Endothelial cell of umbilical vein (primary cell): ENCODE measurements at regions not wholly inside any gene's neighbourhood (a gene's known extent, or its start where the extent isn't known, plus 50 kb on each side); places are given as distances from the start of the nearest gene placed in this dataset.

Experiments
- BruUV-seq: library from RNA; stranded (reverse); fragments of 400-500 nt; replicated peaks from 2 replicates; lab custom pipeline; 2021; lab: Mats Ljungman, UMichigan
- CTCF ChIA-PET: fragments of 300-600, 350-600 bp; sonication (Branson Sonifier 250); formaldehyde crosslinking; loops from one replicate; lab custom pipeline; 2021; ENCODE audit warnings: antibody characterized with exemption, inconsistent platforms; lab: Charles Lee
- POLR2A ChIA-PET: fragments of 300-600, 350-600 bp; sonication (Branson Sonifier 250); formaldehyde crosslinking; loops from one replicate; lab custom pipeline; 2021; ENCODE audit warnings: antibody characterized with exemption, inconsistent platforms; lab: Charles Lee
- DNase-seq: peaks from one replicate; pipeline ENCODE4 v3.0.0-alpha.2; 2011; ENCODE audit warnings: low read depth, low spot score
- FAIRE-seq: peaks from 2 replicates; lab custom pipeline; 2011; peaks lifted over from hg19 to GRCh38; lab: Jason Lieb, UNC
- H2AFZ ChIP-seq: 2 replicates; pipeline ENCODE4 v1.6.0; 2012; ENCODE audit warnings: low read depth, low read length, control low read depth, inconsistent platforms
- H3K27ac ChIP-seq: 2 replicates; pipeline ENCODE4 v1.5.1; 2011; ENCODE audit warnings: low read depth, mild to moderate bottlenecking, control low read depth, low read length, moderate library complexity; ENCODE audit not compliant: insufficient read depth
- H3K27me3 ChIP-seq, 2 experiments: 2 replicates each; pipeline versions ENCODE4 v1.6.0 to v1.6.1; 2011; ENCODE audit warnings: low read length in 2 of 2, mixed read lengths in 1 of 2; ENCODE audit not compliant: control insufficient read depth in 2 of 2, insufficient read depth in 2 of 2
- H3K36me3 ChIP-seq, 2 experiments: 2 replicates in 1 of 2; 3 replicates in 1 of 2; pipeline ENCODE4 v1.5.1; 2011; ENCODE audit warnings: low read length in 2 of 2, mild to moderate bottlenecking in 1 of 2, moderate library complexity in 1 of 2; ENCODE audit not compliant: control insufficient read depth in 2 of 2, insufficient read depth in 2 of 2; ENCODE audit errors: extremely low read depth in 1 of 2
- H3K4me1 ChIP-seq: 3 replicates; pipeline ENCODE4 v1.5.1; 2011; ENCODE audit warnings: mild to moderate bottlenecking, low read length; ENCODE audit not compliant: control insufficient read depth, insufficient read depth; ENCODE audit errors: extremely low read depth
- H3K4me2 ChIP-seq: 2 replicates; pipeline ENCODE4 v1.6.1; 2011; ENCODE audit warnings: low read length, control low read depth, mixed read lengths; ENCODE audit not compliant: insufficient read depth
- H3K4me3 ChIP-seq, 3 experiments: fragments of 200-600 bp in 1 of 3; sonication (generic), shearing (Covaris generic) in 1 of 3; replicated peaks in 1 of 3; 2 replicates each; pipeline ENCODE4 v1.5.1; 2011 to 2016; ENCODE audit warnings: control low read depth in 3 of 3, low read length in 3 of 3, mild to moderate bottlenecking in 2 of 3, inconsistent platforms in 1 of 3, low read depth in 1 of 3, moderate library complexity in 1 of 3; ENCODE audit not compliant: insufficient read depth in 1 of 3
- H3K79me2 ChIP-seq: 2 replicates; pipeline ENCODE4 v1.6.0; 2012; ENCODE audit warnings: low read length, inconsistent platforms; ENCODE audit not compliant: control insufficient read depth, insufficient read depth
- H3K9ac ChIP-seq: replicated peaks from 2 replicates; pipeline ENCODE3; 2011; ENCODE audit warnings: low read length, control low read depth; ENCODE audit not compliant: insufficient read depth; ENCODE audit errors: extremely low read depth
- H3K9me1 ChIP-seq: replicated peaks from 3 replicates; pipeline ENCODE4 v1.6.0; 2011; ENCODE audit warnings: mild to moderate bottlenecking, low read length; ENCODE audit not compliant: control insufficient read depth, insufficient read depth; ENCODE audit errors: extremely low read depth
- H3K9me3 ChIP-seq: replicated peaks from 2 replicates; pipeline ENCODE4 v1.5.1; 2012; ENCODE audit warnings: low read length, inconsistent platforms; ENCODE audit not compliant: control insufficient read depth, insufficient read depth
- H4K20me1 ChIP-seq: replicated peaks from 2 replicates; pipeline ENCODE3; 2011; ENCODE audit warnings: mild to moderate bottlenecking, low read length; ENCODE audit not compliant: control insufficient read depth, insufficient read depth; ENCODE audit errors: extremely low read depth
- EZH2 ChIP-seq: IDR thresholded peaks from 2 replicates; pipeline ENCODE4 v1.6.1; 2012; ENCODE audit warnings: borderline replicate concordance, low read depth, mild to moderate bottlenecking, moderate library complexity, low read length, inconsistent platforms; ENCODE audit not compliant: severe bottlenecking
- FOS ChIP-seq: IDR thresholded peaks from 2 replicates; pipeline ENCODE4 v1.6.1; 2011; ENCODE audit warnings: mild to moderate bottlenecking, low read length, moderate library complexity, borderline replicate concordance; ENCODE audit not compliant: insufficient read depth
- GATA2 ChIP-seq: IDR thresholded peaks from 2 replicates; pipeline ENCODE4 v1.7.0; 2011; ENCODE audit warnings: low read depth, mild to moderate bottlenecking, moderate library complexity, mixed read lengths, low read length; ENCODE audit not compliant: insufficient read length, insufficient read depth
- JUN ChIP-seq: IDR thresholded peaks from 2 replicates; pipeline ENCODE4 v1.6.1; 2011; ENCODE audit warnings: borderline replicate concordance, low read depth; ENCODE audit not compliant: insufficient read length, insufficient read depth
- MYC ChIP-seq: IDR thresholded peaks from one replicate; pipeline ENCODE4 v1.6.1; 2011; ENCODE audit warnings: mild to moderate bottlenecking, low read depth, low read length
- POLR2A ChIP-seq: IDR thresholded peaks from 2 replicates; pipeline ENCODE4 v1.6.1; 2012; ENCODE audit warnings: low read depth, mild to moderate bottlenecking, control low read depth, low read length
- POLR2AphosphoS5 ChIP-seq: IDR thresholded peaks from 2 replicates; pipeline ENCODE4 v1.6.1; 2012; ENCODE audit warnings: low read depth, mild to moderate bottlenecking, control low read depth, low read length, moderate library complexity; ENCODE audit not compliant: insufficient read depth
- dilution Hi-C: fragments of 300-500 bp; cut with MboI; formaldehyde crosslinking; loops from one replicate; pipeline ENCODE4 v1.15.0; 2019; ENCODE audit warnings: low sequenced_read_pairs; ENCODE audit not compliant: extremely low pct_ligation_motif_present
- intact Hi-C: fragments of 100-400 bp; cut with micrococcal nuclease; formaldehyde crosslinking; loops from one replicate; pipeline ENCODE4 v1.10.0; 2022
- TF ChIP-seq, protein P1 (sequence below): IDR thresholded peaks from 2 replicates; pipeline ENCODE4 v1.6.1; 2011; ENCODE audit not compliant: insufficient read depth, insufficient read length
- TF ChIP-seq, protein P2 (sequence below), 2 donors: IDR thresholded peaks; 1 replicate in 1 of 2; 2 replicates in 1 of 2; pipeline ENCODE4 v1.5.1; 2011; ENCODE audit warnings: low read length in 2 of 2, mild to moderate bottlenecking in 2 of 2, moderate library complexity in 2 of 2, control low read depth in 1 of 2, inconsistent platforms in 1 of 2, low read depth in 1 of 2; ENCODE audit not compliant: insufficient read depth in 1 of 2; ENCODE audit errors: extremely low read depth in 1 of 2

DNA sequence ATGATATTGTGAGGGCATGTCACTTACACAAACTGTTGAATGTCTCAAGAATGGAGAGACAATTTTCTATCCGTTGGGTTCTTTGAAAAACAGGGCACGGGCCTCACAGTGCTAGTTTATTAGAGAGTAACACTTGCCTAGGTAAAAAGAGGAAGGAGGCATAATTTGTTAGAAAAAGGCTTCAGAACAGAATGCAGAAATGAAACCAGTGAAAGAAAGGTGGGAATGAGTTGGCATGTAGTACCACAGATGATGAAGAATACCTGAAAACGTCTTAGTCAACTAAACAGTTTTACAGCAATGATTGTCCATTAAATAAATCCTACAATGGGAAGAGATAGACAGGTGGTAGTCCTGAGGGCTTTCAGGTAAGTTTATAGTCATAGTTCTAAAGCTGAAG lies 1399.7 kb upstream of the CADM2 start:
- H3K79me2 ChIP-seq = no peaks in the 10 kb centered on the region
- H3K4me2 ChIP-seq = no peak overlapping the region
- no peak for TF ChIP-seq POLR2A
- no peak for TF ChIP-seq FOS
- no peak for TF ChIP-seq POLR2AphosphoS5
- TF ChIP-seq, protein P1, sequence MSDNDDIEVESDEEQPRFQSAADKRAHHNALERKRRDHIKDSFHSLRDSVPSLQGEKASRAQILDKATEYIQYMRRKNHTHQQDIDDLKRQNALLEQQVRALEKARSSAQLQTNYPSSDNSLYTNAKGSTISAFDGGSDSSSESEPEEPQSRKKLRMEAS = no peak
- no peak for TF ChIP-seq EZH2
- TF ChIP-seq, protein P2, sequence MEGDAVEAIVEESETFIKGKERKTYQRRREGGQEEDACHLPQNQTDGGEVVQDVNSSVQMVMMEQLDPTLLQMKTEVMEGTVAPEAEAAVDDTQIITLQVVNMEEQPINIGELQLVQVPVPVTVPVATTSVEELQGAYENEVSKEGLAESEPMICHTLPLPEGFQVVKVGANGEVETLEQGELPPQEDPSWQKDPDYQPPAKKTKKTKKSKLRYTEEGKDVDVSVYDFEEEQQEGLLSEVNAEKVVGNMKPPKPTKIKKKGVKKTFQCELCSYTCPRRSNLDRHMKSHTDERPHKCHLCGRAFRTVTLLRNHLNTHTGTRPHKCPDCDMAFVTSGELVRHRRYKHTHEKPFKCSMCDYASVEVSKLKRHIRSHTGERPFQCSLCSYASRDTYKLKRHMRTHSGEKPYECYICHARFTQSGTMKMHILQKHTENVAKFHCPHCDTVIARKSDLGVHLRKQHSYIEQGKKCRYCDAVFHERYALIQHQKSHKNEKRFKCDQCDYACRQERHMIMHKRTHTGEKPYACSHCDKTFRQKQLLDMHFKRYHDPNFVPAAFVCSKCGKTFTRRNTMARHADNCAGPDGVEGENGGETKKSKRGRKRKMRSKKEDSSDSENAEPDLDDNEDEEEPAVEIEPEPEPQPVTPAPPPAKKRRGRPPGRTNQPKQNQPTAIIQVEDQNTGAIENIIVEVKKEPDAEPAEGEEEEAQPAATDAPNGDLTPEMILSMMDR (IDR thresholded peaks at IDR 0.05; ENCODE audit: extremely low read depth in 1 of 2, insufficient read depth in 1 of 2, low read depth in 1 of 2, low read length in 2 of 2) = no peak
- no peak for TF ChIP-seq MYC
- no peak for TF ChIP-seq GATA2
- TF ChIP-seq JUN = no peak
- DNase-seq (no peak), FAIRE-seq (no peak)
- no peak overlapping the region for H3K4me3 ChIP-seq
- CTCF ChIA-PET = no interaction called here
- no TSS peak for BruUV-seq
- H3K9ac ChIP-seq = no peak overlapping the region
- POLR2A ChIA-PET = no interaction called here
- H4K20me1 ChIP-seq = no peaks in the 10 kb centered on the region
- dilution Hi-C loops = no loop called here
- H3K9me3 ChIP-seq = no peaks in the 10 kb centered on the region
- H3K36me3 ChIP-seq = no peaks in the 10 kb centered on the region
- no peak overlapping the region for H3K27ac ChIP-seq
- H3K9me1 ChIP-seq = no peaks in the 10 kb centered on the region
- H3K4me1 ChIP-seq = no peaks in the 10 kb centered on the region
- intact Hi-C loops = no loop called here
- H2AFZ ChIP-seq = no peak overlapping the region
- H3K27me3 ChIP-seq = no peaks in the 10 kb centered on the region
